ENCODE measurements at regions not wholly inside any gene's neighbourhood (a gene's known extent, or its start where the extent isn't known, plus 50 kb on each side); places are given as distances from the start of the nearest gene placed in this dataset.

DNA sequence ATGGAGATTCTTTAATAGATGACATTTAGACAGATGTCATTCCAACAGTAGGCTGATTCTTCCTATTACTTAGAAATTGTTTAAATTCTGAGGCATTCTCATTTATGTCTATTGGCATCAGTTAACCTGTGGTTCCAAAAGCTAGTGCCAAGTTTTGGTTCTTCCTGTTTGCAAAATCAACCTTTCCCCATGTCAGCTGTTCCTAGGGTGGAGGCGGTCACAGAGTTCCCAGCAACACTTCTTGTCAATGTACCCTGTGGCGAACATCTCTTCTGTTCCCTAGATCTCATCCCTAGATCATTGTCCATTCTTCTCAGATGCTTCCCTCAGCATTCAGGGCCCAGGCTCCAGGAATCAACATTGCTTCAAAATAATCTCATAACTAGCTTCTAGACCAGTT is 140.9 kb downstream of the PHLDA1 start:
- 88% methylated on average over 2 of the region's 2 CpGs for WGBS (ENCODE audit: insufficient coverage)

GRCh38 chr12:75890141-75890540 is 141.4 kb downstream of the PHLDA1 start:
- H3K27ac ChIP-seq (ENCODE audit: low read depth, low read length), result peak overlapping the region; percentile 81
- peak in 1 of 6 donors; percentile 59 for DNase-seq (ENCODE audit: low read depth in 4 of 6, low spot score in 6 of 6)
- no peaks in the 10 kb centered on the region for H3K4me1 ChIP-seq (ENCODE audit: control insufficient read depth, insufficient read depth, low read length)
- no peak overlapping the region for H3K4me3 ChIP-seq (ENCODE audit: low read depth, low read length)
- no peaks in the 10 kb centered on the region for H3K9me3 ChIP-seq (ENCODE audit: control insufficient read depth, insufficient read depth, low read length)
- no peaks in the 10 kb centered on the region for H3K36me3 ChIP-seq (ENCODE audit: control insufficient read depth, insufficient read depth, low read length)
- no peaks in the 10 kb centered on the region for H3K27me3 ChIP-seq (ENCODE audit: control insufficient read depth, insufficient read depth, low read length)

More for the DNA sequence above, 140.9 kb downstream of the PHLDA1 start:
- no peak overlapping the region for H3K4me3 ChIP-seq (ENCODE audit: low read depth, low read length)
- H3K27me3 ChIP-seq (ENCODE audit: control insufficient read depth, insufficient read depth, low read length), result no peaks in the 10 kb centered on the region
- H3K27ac ChIP-seq (ENCODE audit: low read depth, low read length), result no peak overlapping the region
- no peak for DNase-seq (ENCODE audit: low read depth in 4 of 6, low spot score in 6 of 6)
- no peaks in the 10 kb centered on the region for H3K36me3 ChIP-seq (ENCODE audit: control insufficient read depth, insufficient read depth, low read length)
- H3K4me1 ChIP-seq (ENCODE audit: control insufficient read depth, insufficient read depth, low read length), result no peaks in the 10 kb centered on the region
- no peaks in the 10 kb centered on the region for H3K9me3 ChIP-seq (ENCODE audit: control insufficient read depth, insufficient read depth, low read length)

GRCh38 chr12:75888874-75889613 is 142.5 kb downstream of the PHLDA1 start:
- no peaks in the 10 kb centered on the region for H3K4me1 ChIP-seq (ENCODE audit: control insufficient read depth, insufficient read depth, low read length)
- 10% methylated on average over 8 of the region's 11 CpGs for WGBS (ENCODE audit: insufficient coverage)
- no peak overlapping the region for H3K4me3 ChIP-seq (ENCODE audit: low read depth, low read length)
- no peaks in the 10 kb centered on the region for H3K27me3 ChIP-seq (ENCODE audit: control insufficient read depth, insufficient read depth, low read length)
- peak in 5 of 6 donors; percentile 53 to 92 (median 70) for DNase-seq (ENCODE audit: low read depth in 4 of 6, low spot score in 6 of 6)
- H3K9me3 ChIP-seq (ENCODE audit: control insufficient read depth, insufficient read depth, low read length), result no peaks in the 10 kb centered on the region
- H3K36me3 ChIP-seq (ENCODE audit: control insufficient read depth, insufficient read depth, low read length), result no peaks in the 10 kb centered on the region
- peak overlapping the region; percentile 81 for H3K27ac ChIP-seq (ENCODE audit: low read depth, low read length)

DNA sequence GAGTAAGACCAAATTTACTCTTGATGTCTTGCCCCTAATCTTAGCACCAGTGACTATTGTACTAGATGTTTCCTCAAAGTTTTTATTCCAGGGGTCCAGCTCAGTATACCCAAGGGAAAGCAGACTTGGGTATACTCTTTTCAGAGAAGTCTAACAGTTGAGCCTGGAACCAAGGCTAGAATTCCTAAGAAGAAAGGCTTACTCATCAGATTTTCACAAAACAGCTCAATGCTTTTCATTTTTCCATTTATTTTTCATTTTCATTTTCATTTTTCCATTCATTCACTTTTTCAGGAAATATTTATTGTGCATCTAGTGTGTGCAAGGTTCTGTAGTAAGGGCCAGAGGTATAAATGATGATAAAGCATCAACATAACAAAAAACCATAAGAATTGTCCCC is 143.2 kb downstream of the PHLDA1 start:
- DNase-seq (ENCODE audit: low read depth in 4 of 6, low spot score in 6 of 6), result no peak
- no peaks in the 10 kb centered on the region for H3K36me3 ChIP-seq (ENCODE audit: control insufficient read depth, insufficient read depth, low read length)
- no peaks in the 10 kb centered on the region for H3K9me3 ChIP-seq (ENCODE audit: control insufficient read depth, insufficient read depth, low read length)
- H3K27me3 ChIP-seq (ENCODE audit: control insufficient read depth, insufficient read depth, low read length), result no peaks in the 10 kb centered on the region
- peak overlapping the region; percentile 3 for H3K27ac ChIP-seq (ENCODE audit: low read depth, low read length)
- no peak overlapping the region for H3K4me3 ChIP-seq (ENCODE audit: low read depth, low read length)
- no peaks in the 10 kb centered on the region for H3K4me1 ChIP-seq (ENCODE audit: control insufficient read depth, insufficient read depth, low read length)

DNA sequence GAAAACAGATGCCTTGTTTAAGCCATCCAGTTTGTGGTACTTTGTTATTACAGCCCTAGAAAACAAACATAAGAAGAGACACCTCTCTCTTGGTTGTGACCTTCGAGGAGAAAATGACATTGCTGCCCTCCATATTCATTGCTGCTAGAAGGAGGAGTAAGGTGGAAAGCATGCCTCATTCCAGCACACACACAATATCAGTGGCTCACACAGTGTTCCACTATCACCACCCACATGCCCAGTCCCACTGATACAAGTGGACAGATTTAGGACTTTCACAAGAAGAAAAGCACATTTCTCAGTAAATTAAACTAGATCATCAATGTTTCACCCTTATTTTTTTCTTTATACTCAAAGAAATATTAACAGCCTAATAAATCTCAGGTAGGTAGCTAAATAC is 143.6 kb downstream of the PHLDA1 start:
- Histone ChIP-seq H3K4me1 (ENCODE audit: control insufficient read depth, insufficient read depth, low read length) (no peaks in the 10 kb centered on the region), H3K27me3 (ENCODE audit: control insufficient read depth, insufficient read depth, low read length) (no peaks in the 10 kb centered on the region), H3K27ac (ENCODE audit: low read depth, low read length) (no peak overlapping the region), H3K36me3 (ENCODE audit: control insufficient read depth, insufficient read depth, low read length) (no peaks in the 10 kb centered on the region), H3K9me3 (ENCODE audit: control insufficient read depth, insufficient read depth, low read length) (no peaks in the 10 kb centered on the region), H3K4me3 (ENCODE audit: low read depth, low read length) (no peak overlapping the region)
- no peak for DNase-seq (ENCODE audit: low read depth in 4 of 6, low spot score in 6 of 6)
- no CpG with 5 or more reads among the region's 1 CpG for WGBS (ENCODE audit: insufficient coverage)

- no peaks in the 10 kb centered on the region for H3K9me3 ChIP-seq (ENCODE audit: control insufficient read depth, insufficient read depth, low read length)
- H3K36me3 ChIP-seq (ENCODE audit: control insufficient read depth, insufficient read depth, low read length), result no peaks in the 10 kb centered on the region
- DNase-seq (ENCODE audit: low read depth in 4 of 6, low spot score in 6 of 6), result no peak
- WGBS (ENCODE audit: insufficient coverage), result 83% methylated on average over 4 of the region's 4 CpGs
- H3K4me3 ChIP-seq (ENCODE audit: low read depth, low read length), result no peak overlapping the region
- H3K4me1 ChIP-seq (ENCODE audit: control insufficient read depth, insufficient read depth, low read length), result no peaks in the 10 kb centered on the region
- H3K27ac ChIP-seq (ENCODE audit: low read depth, low read length), result no peak overlapping the region
- H3K27me3 ChIP-seq (ENCODE audit: control insufficient read depth, insufficient read depth, low read length), result no peaks in the 10 kb centered on the region
These were observed 147.1 kb downstream of the PHLDA1 start for GRCh38 chr12:75884465-75884985.

GRCh38 chr12:75883241-75883640 is 148.3 kb downstream of the PHLDA1 start:
- no peak for DNase-seq (ENCODE audit: low read depth in 4 of 6, low spot score in 6 of 6)
- Histone ChIP-seq H3K9me3 (ENCODE audit: control insufficient read depth, insufficient read depth, low read length) (no peaks in the 10 kb centered on the region), H3K4me3 (ENCODE audit: low read depth, low read length) (no peak overlapping the region), H3K27me3 (ENCODE audit: control insufficient read depth, insufficient read depth, low read length) (no peaks in the 10 kb centered on the region), H3K4me1 (ENCODE audit: control insufficient read depth, insufficient read depth, low read length) (no peaks in the 10 kb centered on the region), H3K27ac (ENCODE audit: low read depth, low read length) (no peak overlapping the region), H3K36me3 (ENCODE audit: control insufficient read depth, insufficient read depth, low read length) (no peaks in the 10 kb centered on the region)
- 90% methylated on average over 3 of the region's 3 CpGs for WGBS (ENCODE audit: insufficient coverage)

DNA sequence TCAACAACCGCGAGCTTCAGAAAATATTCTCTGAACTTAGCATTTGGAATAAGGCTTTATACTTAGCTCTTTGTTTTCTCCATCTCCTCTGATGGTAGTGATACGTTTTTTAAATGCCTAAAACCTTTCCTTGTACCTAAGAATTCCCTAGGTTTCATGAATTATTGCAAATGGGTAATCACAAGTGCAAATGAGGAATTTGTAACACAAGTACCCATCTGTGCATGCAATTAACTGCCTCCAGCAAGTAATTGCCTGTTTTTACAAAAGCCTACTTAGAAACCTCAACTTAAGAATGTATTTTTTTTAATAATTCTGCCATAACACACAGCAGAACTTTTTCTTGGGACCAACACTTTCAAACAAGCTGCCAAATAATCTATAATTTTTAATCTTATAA is 149.2 kb downstream of the PHLDA1 start:
- Histone ChIP-seq H3K27ac (ENCODE audit: low read depth, low read length) (no peak overlapping the region), H3K36me3 (ENCODE audit: control insufficient read depth, insufficient read depth, low read length) (no peaks in the 10 kb centered on the region)
- peak in 2 of 6 donors; percentile 40 to 86 for DNase-seq (ENCODE audit: low read depth in 4 of 6, low spot score in 6 of 6)

DNA sequence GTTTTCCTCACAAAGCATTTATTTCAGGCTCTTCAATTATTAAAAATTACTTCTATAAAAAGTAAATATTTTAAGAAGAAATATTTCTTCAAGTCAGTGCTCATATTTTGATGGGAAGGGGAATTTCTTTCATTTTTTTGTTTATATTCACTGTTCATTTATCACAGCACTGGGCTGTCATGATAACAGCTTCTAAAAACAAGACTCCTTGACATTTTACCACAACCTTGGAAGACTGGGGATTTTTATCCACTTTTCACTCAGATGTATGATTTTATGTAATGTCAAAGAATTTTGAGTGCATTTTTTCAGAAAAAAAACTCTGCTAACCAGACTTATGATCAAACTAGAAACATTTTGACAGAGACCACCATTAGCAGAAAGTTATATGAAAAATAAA is 149.7 kb downstream of the PHLDA1 start:
- Histone ChIP-seq H3K27ac (ENCODE audit: low read depth, low read length) (no peak overlapping the region), H3K36me3 (ENCODE audit: control insufficient read depth, insufficient read depth, low read length) (no peaks in the 10 kb centered on the region), H3K9me3 (ENCODE audit: control insufficient read depth, insufficient read depth, low read length) (no peaks in the 10 kb centered on the region), H3K4me1 (ENCODE audit: control insufficient read depth, insufficient read depth, low read length) (no peaks in the 10 kb centered on the region), H3K27me3 (ENCODE audit: control insufficient read depth, insufficient read depth, low read length) (no peaks in the 10 kb centered on the region), H3K4me3 (ENCODE audit: low read depth, low read length) (no peak overlapping the region)
- DNase-seq (ENCODE audit: low read depth in 4 of 6, low spot score in 6 of 6), result no peak

More for the DNA sequence above, 149.2 kb downstream of the PHLDA1 start:
- no peaks in the 10 kb centered on the region for H3K9me3 ChIP-seq (ENCODE audit: control insufficient read depth, insufficient read depth, low read length)
- no peaks in the 10 kb centered on the region for H3K4me1 ChIP-seq (ENCODE audit: control insufficient read depth, insufficient read depth, low read length)
- WGBS (ENCODE audit: insufficient coverage), result no CpG with 5 or more reads among the region's 3 CpGs
- no peaks in the 10 kb centered on the region for H3K27me3 ChIP-seq (ENCODE audit: control insufficient read depth, insufficient read depth, low read length)
- H3K4me3 ChIP-seq (ENCODE audit: low read depth, low read length), result no peak overlapping the region

Measured in spinal cord (tissue), 9 donors.